Hepatocyte (in vitro differentiated cells): ENCODE measurements at regions not wholly inside any gene's neighbourhood (a gene's known extent, or its start where the extent isn't known, plus 50 kb on each side); places are given as distances from the start of the nearest gene placed in this dataset.

Experiments
- CTCF ChIP-seq: fragments of 200-600 bp; sonication (generic); IDR thresholded peaks from 2 replicates; pipeline ENCODE4 v1.5.1; 2016; ENCODE audit warnings: antibody characterized with exemption, mild to moderate bottlenecking; ENCODE audit not compliant: poor library complexity
- EZH2phosphoT487 ChIP-seq: fragments of 200-600 bp; sonication (generic); IDR thresholded peaks from one replicate; pipeline ENCODE4 v1.6.1; 2018; ENCODE audit warnings: antibody characterized with exemption, mild to moderate bottlenecking, low read depth, moderate library complexity; ENCODE audit not compliant: unreplicated experiment, severe bottlenecking

- no peak for TF ChIP-seq EZH2phosphoT487
- no peak for TF ChIP-seq CTCF
These were observed 2101.0 kb downstream of the NCAM2 start for GRCh38 chr21:23099185-23099584.
